WTC11 (cell line): ENCODE measurements at regions not wholly inside any gene's neighbourhood (a gene's known extent, or its start where the extent isn't known, plus 50 kb on each side); places are given as distances from the start of the nearest gene placed in this dataset.

Experiments
- AFF4 ChIP-seq: sonication (generic); formaldehyde crosslinking; IDR thresholded peaks from 2 replicates; pipeline ENCODE4 v1.8.1; 2023; ENCODE audit warnings: mild to moderate bottlenecking, missing genetic modification reagents, borderline replicate concordance
- CDX4 ChIP-seq: fragments of 250-450 bp; sonication (Bioruptor Pico); IDR thresholded peaks from 2 replicates; pipeline ENCODE4 v1.9.0; 2021; ENCODE audit warnings: moderate library complexity, mild to moderate bottlenecking, inconsistent platforms, borderline replicate concordance
- CREB1 ChIP-seq: sonication (generic); formaldehyde crosslinking; IDR thresholded peaks from 2 replicates; pipeline ENCODE4 v1.8.0; 2023; ENCODE audit warnings: mild to moderate bottlenecking, missing genetic modification reagents
- CTCF ChIP-seq: fragments of 200-600 bp; IDR thresholded peaks from 2 replicates; pipeline ENCODE4 v1.8.0; 2022; ENCODE audit warnings: antibody characterized with exemption
- TEAD4 ChIP-seq: sonication (generic); formaldehyde crosslinking; IDR thresholded peaks from 2 replicates; pipeline ENCODE4 v1.8.0; 2022; ENCODE audit warnings: mild to moderate bottlenecking, missing genetic modification reagents
- ZNF232 ChIP-seq: sonication (generic); formaldehyde crosslinking; IDR thresholded peaks from 2 replicates; pipeline ENCODE4 v1.8.0; 2022; ENCODE audit warnings: mild to moderate bottlenecking, missing genetic modification reagents

- TF ChIP-seq CDX4 (CRISPR knock-in tag) (no peak), CTCF (no peak), TEAD4 (no peak), AFF4 (no peak), CREB1 (CRISPR knock-in tag) (no peak), ZNF232 (CRISPR knock-in tag) (no peak)
These were observed 79.4 kb downstream of the GADD45G start for GRCh38 chr9:89684218-89684617.
